ENCODE measurements at regions not wholly inside any gene's neighbourhood (a gene's known extent, or its start where the extent isn't known, plus 50 kb on each side); places are given as distances from the start of the nearest gene placed in this dataset.
"Not testable (repeated sequence)": the region's sequence is repeated elsewhere in the genome, so short reads cannot be mapped to it uniquely, and the experiment has no call there.

DNA sequence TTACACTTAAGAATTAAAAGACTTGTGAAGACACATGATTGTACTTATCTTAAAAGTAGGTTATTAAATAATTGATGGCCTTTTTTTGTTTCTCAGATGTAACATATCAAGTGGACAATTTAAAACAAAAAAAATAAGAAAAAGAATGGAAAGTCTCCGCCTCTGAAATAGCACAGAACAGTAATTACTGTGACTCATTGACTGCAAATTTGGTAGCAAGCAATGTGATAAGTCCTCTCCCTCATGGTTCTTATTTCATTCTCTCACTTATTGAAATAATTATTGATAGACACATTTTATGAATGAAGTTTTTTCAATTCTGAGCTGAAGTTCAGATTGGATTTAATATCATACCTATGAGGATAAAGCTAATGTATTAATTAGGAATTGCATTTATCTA is 717.9 kb upstream of the LUZP2 start:
- DNase-seq = no peak

- no peak for DNase-seq
These were observed 716.6 kb upstream of the LUZP2 start for GRCh38 chr11:23780231-23780630.

- no peak for DNase-seq
These were observed 714.9 kb upstream of the LUZP2 start for GRCh38 chr11:23781803-23782560.

GRCh38 chr11:23786974-23787373 is 709.9 kb upstream of the LUZP2 start:
- not testable (repeated sequence) for DNase-seq

- DNase-seq = no peak
These were observed 707.5 kb upstream of the LUZP2 start for GRCh38 chr11:23789200-23789853.

DNA sequence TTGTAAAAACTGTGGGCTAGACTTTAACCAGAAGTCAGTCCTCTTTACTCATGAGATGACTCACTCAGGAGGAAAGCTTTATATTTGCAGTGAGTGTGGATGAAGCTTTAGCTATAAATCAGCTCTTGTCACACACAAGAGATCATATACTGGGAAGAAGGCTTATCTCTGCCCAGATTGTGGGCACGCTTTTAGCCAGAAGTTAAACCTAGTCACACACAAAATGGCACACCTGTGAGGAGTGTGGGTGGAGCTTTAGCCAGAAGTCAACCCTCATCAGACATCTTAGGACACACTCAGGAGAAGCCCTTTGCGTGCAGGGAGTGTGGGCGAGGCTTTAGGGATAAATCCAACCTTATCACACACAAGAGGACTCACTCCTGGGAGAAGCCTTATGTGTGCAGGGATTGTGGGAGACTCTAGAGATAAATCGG is 706.9 kb upstream of the LUZP2 start:
- DNase-seq = no peak

DNA sequence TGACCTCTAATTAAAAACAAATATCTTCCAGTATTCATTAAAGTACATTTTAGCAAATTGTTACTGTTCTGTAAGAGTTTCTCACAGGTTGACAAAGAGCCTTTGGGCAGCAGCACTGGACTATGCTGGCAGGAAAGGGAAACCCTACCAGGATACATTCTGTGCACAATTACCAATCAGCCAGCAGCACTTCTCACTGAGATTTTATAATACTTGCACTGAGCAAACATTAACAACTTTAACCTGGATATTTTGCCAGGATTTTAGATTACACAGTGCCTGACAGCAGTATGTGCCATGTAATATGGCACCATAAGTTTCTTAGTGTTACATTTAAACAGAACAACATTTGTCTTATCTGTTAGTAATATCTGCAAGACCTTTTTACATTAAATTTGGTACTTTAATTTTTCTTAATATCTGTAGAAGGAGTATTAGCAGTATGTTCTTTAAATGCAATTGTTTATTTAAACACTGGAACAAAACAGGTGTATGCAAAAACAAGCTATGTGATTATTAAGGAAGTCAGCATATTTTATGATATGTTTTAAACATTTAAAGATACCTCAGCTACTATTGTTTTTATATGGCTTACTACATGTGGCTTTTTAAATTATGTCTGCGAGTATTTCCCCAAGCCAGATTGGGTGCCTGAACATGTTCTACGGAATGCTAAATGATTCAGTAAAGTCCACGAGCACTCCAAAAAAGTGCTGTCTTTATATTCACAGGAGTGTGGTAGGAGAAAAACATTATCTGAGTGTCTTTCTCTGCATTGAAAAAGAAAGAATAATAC is 699.0 kb upstream of the LUZP2 start:
- no peak for DNase-seq

- DNase-seq = not testable (repeated sequence)
These were observed 662.5 kb upstream of the LUZP2 start for GRCh38 chr11:23834306-23834705.

GRCh38 chr11:23836981-23837380 is 659.9 kb upstream of the LUZP2 start:
- no peak for DNase-seq

DNA sequence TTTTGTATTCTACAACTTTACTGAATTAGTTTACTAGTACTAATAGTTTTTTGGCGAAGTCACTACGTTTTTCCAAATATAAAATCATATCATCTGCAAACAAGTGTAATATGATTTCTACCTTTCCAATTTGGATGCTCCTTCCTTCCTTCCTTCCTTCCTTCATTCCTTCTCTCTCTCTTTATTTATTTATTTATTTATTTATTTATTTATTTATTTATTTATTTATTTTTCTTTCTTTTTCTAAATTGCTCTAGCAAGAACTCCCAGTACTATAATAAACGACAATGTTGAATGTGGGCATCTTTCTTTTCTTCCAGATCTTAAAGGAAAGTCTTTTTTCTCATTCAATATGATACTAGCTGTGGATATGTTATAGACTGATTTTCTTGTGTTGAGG is 656.0 kb upstream of the LUZP2 start:
- no peak for DNase-seq

GRCh38 chr11:23846902-23847422 is 649.9 kb upstream of the LUZP2 start:
- no peak for DNase-seq

GRCh38 chr11:23851216-23851615 is 645.6 kb upstream of the LUZP2 start:
- DNase-seq = no peak

DNA sequence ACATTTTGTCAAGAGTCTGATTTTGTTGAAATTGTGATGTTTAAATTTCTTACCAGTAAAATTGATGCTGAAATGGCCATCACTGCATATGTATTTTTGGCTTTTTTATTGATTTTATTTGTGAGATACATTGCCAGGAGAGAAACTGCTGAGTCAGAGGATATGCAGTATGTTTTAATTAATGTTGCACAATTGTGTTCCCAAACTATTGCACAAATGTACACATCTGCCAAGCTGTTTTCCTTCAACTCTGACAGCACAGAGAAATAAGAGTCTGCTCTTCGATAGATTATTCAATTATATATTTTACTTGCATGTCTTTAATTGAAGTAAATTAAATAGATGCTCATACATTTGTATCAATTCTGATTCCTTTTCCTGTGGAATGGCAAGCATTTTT is 640.2 kb upstream of the LUZP2 start:
- DNase-seq = no peak

GRCh38 chr11:23859087-23859486 is 637.8 kb upstream of the LUZP2 start:
- DNase-seq = no peak

DNA sequence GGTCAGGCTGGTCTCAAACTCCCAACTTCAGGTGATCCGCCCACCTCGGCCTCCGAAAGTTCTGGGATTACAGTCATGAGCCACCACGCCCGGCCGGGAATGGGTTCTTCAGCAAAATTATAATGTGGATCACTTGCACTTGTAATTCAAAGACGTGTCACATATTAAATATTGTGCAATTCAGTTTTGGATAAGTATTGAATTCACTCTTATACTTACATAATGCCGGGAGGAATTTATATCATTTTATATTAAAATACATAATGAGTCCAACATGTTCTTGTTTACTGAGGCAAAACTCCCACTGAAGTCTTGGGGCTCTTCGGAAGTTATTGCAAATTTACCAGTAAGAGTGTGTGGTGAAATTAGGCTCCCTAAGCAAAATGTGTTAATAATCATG is 635.2 kb upstream of the LUZP2 start:
- DNase-seq = no peak

DNA sequence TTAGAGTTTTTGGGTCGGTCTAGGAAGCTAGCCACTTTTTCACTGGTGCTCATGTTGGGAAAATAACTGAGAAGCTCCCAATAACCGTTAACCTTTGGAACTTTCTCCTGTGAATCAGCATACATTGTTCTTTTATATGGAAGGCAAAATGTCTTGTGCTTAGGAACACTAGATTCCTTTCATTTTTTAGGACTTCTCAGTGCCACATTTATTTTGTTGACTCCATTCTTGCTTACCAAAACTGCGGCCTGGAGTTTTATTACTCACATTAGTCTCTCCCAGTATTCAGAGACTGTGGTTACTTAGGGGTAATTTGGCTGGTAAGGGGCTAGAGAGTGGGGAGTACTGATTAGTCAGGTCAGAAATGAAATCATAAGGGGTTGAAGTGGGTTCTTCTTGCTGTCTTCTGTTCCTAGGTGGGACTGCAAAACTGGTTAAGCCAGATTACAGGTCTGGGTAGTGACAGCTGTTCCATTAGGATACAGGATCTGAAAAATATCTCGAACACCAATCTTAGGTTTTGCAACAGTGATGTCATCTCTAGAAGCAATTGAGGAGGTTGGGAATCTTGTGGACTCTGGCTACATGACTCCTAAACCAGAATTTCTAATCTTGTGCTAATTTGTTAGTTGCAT is 631.4 kb upstream of the LUZP2 start:
- DNase-seq = no peak

GRCh38 chr11:23866641-23867040 is 630.2 kb upstream of the LUZP2 start:
- DNase-seq = no peak

DNA sequence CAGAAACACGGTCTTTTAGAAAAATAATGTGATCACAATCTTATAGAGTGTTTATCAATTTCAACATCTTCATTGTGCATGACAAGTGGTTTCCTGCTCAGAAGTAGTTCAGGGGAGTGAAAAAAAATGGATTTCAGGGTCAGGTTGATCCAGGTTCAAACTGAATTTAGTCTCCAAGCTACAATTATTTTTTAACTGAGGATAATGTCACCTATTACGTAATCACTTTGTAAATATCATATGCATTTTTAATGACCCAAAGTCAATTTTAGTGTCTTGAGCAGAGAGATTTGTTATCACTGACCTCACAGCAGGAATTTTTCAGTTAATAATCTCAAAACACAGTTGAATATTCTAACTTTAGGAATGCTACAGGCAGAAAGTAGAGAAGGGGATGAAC is 627.2 kb upstream of the LUZP2 start:
- no peak for DNase-seq

GRCh38 chr11:23873406-23873805 is 623.4 kb upstream of the LUZP2 start:
- DNase-seq = no peak

- no peak for DNase-seq
These were observed 621.5 kb upstream of the LUZP2 start for GRCh38 chr11:23875176-23875850.

GRCh38 chr11:23883426-23884048 is 613.3 kb upstream of the LUZP2 start:
- DNase-seq = not testable (repeated sequence)

DNA sequence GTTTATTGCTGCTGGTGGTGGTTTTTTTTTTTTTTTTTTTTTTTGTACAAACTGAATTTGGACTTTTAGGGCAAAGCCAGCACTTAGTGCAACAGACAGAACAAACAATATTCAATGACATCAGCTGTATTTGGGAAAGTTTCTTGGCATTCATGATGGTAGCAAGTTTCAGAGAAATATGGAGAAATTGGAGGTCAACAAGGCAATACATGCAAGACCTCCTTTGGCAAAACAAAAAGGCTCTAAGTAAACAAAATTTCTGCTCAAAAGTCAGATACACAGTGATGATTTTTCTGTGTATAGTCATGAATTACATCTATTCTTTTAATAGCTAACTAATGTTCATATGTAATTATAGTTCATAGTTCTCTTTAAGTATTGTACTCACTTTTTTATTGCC is 612.5 kb upstream of the LUZP2 start:
- DNase-seq = no peak

All from NCI-H1694 treated with DMSO at 0.1 percent for 48 hours (cell line).